ENCODE measurements at regions not wholly inside any gene's neighbourhood (a gene's known extent, or its start where the extent isn't known, plus 50 kb on each side); places are given as distances from the start of the nearest gene placed in this dataset.

- DNase-seq (ENCODE audit: low read depth): no peak
Observed at GRCh38 chr3:78421247-78421966, 1346.4 kb downstream of the ROBO1 start.

GRCh38 chr3:78424656-78425055, 1343.1 kb downstream of the ROBO1 start:
- DNase-seq (ENCODE audit: low read depth): no peak

- DNase-seq (ENCODE audit: low read depth): no peak
Observed at GRCh38 chr3:78426454-78426853, 1341.3 kb downstream of the ROBO1 start.

- DNase-seq (ENCODE audit: low read depth): peak; percentile 43
Observed at GRCh38 chr3:78427303-78427702, 1340.5 kb downstream of the ROBO1 start.

- no peak for DNase-seq (ENCODE audit: low read depth)
Observed at GRCh38 chr3:78430741-78431140, 1337.1 kb downstream of the ROBO1 start.

GRCh38 chr3:78434801-78435200, 1333.0 kb downstream of the ROBO1 start:
- DNase-seq (ENCODE audit: low read depth): peak; percentile 7

GRCh38 chr3:78455166-78455565, 1312.6 kb downstream of the ROBO1 start:
- no peak for DNase-seq (ENCODE audit: low read depth)

GRCh38 chr3:78455712-78456433, 1311.9 kb downstream of the ROBO1 start:
- DNase-seq (ENCODE audit: low read depth): no peak

- DNase-seq (ENCODE audit: low read depth): no peak
Observed at GRCh38 chr3:78459796-78460195, 1308.0 kb downstream of the ROBO1 start.

GRCh38 chr3:78462021-78462420, 1305.8 kb downstream of the ROBO1 start:
- DNase-seq (ENCODE audit: low read depth): no peak

GRCh38 chr3:78476076-78476475, 1291.7 kb downstream of the ROBO1 start:
- DNase-seq (ENCODE audit: low read depth): no peak

- no peak for DNase-seq (ENCODE audit: low read depth)
Observed at GRCh38 chr3:78481050-78481449, 1286.7 kb downstream of the ROBO1 start.

GRCh38 chr3:78483090-78483489, 1284.7 kb downstream of the ROBO1 start:
- no peak for DNase-seq (ENCODE audit: low read depth)

GRCh38 chr3:78494851-78495250, 1272.9 kb downstream of the ROBO1 start:
- no peak for DNase-seq (ENCODE audit: low read depth)

GRCh38 chr3:78495301-78495700, 1272.5 kb downstream of the ROBO1 start:
- DNase-seq (ENCODE audit: low read depth): no peak

GRCh38 chr3:78496501-78496900, 1271.3 kb downstream of the ROBO1 start:
- no peak for DNase-seq (ENCODE audit: low read depth)

- no peak for DNase-seq (ENCODE audit: low read depth)
Observed at GRCh38 chr3:78497021-78497420, 1270.8 kb downstream of the ROBO1 start.

- no peak for DNase-seq (ENCODE audit: low read depth)
Observed at GRCh38 chr3:78497767-78498166, 1270.0 kb downstream of the ROBO1 start.

GRCh38 chr3:78506061-78506460, 1261.7 kb downstream of the ROBO1 start:
- no peak for DNase-seq (ENCODE audit: low read depth)

- DNase-seq (ENCODE audit: low read depth): peak; percentile 38
Observed at GRCh38 chr3:78506581-78507195, 1261.1 kb downstream of the ROBO1 start.

GRCh38 chr3:78507196-78507984, 1260.4 kb downstream of the ROBO1 start:
- DNase-seq (ENCODE audit: low read depth): no peak

GRCh38 chr3:78511840-78512239, 1256.0 kb downstream of the ROBO1 start:
- DNase-seq (ENCODE audit: low read depth): no peak

All from EH (cell line).